ENCODE measurements at regions not wholly inside any gene's neighbourhood (a gene's known extent, or its start where the extent isn't known, plus 50 kb on each side); places are given as distances from the start of the nearest gene placed in this dataset.

GRCh38 chr2:11904029-11904428, 157.6 kb downstream of the LPIN1 start:
- H3K9me3 ChIP-seq (ENCODE audit: low read length), result no peaks in the 10 kb centered on the region
- no peaks in the 10 kb centered on the region for H3K36me3 ChIP-seq (ENCODE audit: insufficient read depth, low read length)

GRCh38 chr2:11904941-11905340, 158.5 kb downstream of the LPIN1 start:
- H3K4me1 ChIP-seq (ENCODE audit: insufficient read depth, low read length), result no peaks in the 10 kb centered on the region
- no peaks in the 10 kb centered on the region for H3K36me3 ChIP-seq (ENCODE audit: insufficient read depth, low read length)
- no peak overlapping the region for H2AFZ ChIP-seq (ENCODE audit: low read depth, low read length)
- H3K27me3 ChIP-seq (ENCODE audit: insufficient read depth, low read length), result no peaks in the 10 kb centered on the region
- H3K4me3 ChIP-seq (ENCODE audit: low read length), result no peak overlapping the region
- H3K9me3 ChIP-seq (ENCODE audit: low read length), result no peaks in the 10 kb centered on the region

More at GRCh38 chr2:11904029-11904428, 157.6 kb downstream of the LPIN1 start:
- no peaks in the 10 kb centered on the region for H3K27me3 ChIP-seq (ENCODE audit: insufficient read depth, low read length)
- H3K4me3 ChIP-seq (ENCODE audit: low read length), result no peak overlapping the region
- H3K4me1 ChIP-seq (ENCODE audit: insufficient read depth, low read length), result no peaks in the 10 kb centered on the region
- H2AFZ ChIP-seq (ENCODE audit: low read depth, low read length), result no peak overlapping the region

- H3K9me3 ChIP-seq (ENCODE audit: low read length), result peaks cover 3% of the 10 kb centered on the region
- no peak overlapping the region for H3K4me3 ChIP-seq (ENCODE audit: low read length)
- no peaks in the 10 kb centered on the region for H3K27me3 ChIP-seq (ENCODE audit: insufficient read depth, low read length)
- no peak overlapping the region for H2AFZ ChIP-seq (ENCODE audit: low read depth, low read length)
- no peaks in the 10 kb centered on the region for H3K4me1 ChIP-seq (ENCODE audit: insufficient read depth, low read length)
- no peaks in the 10 kb centered on the region for H3K36me3 ChIP-seq (ENCODE audit: insufficient read depth, low read length)
These were observed 160.8 kb downstream of the LPIN1 start for GRCh38 chr2:11907190-11907589.

GRCh38 chr2:11910971-11911370, 164.5 kb downstream of the LPIN1 start:
- no peak overlapping the region for H3K4me3 ChIP-seq (ENCODE audit: low read length)
- no peaks in the 10 kb centered on the region for H3K4me1 ChIP-seq (ENCODE audit: insufficient read depth, low read length)
- H2AFZ ChIP-seq (ENCODE audit: low read depth, low read length), result no peak overlapping the region
- peaks cover 3% of the 10 kb centered on the region for H3K9me3 ChIP-seq (ENCODE audit: low read length)
- no peaks in the 10 kb centered on the region for H3K27me3 ChIP-seq (ENCODE audit: insufficient read depth, low read length)
- no peaks in the 10 kb centered on the region for H3K36me3 ChIP-seq (ENCODE audit: insufficient read depth, low read length)

GRCh38 chr2:11912980-11913379, 166.5 kb downstream of the LPIN1 start:
- no peaks in the 10 kb centered on the region for H3K4me1 ChIP-seq (ENCODE audit: insufficient read depth, low read length)
- H3K9me3 ChIP-seq (ENCODE audit: low read length), result peaks cover 3% of the 10 kb centered on the region
- H2AFZ ChIP-seq (ENCODE audit: low read depth, low read length), result no peak overlapping the region
- H3K27me3 ChIP-seq (ENCODE audit: insufficient read depth, low read length), result no peaks in the 10 kb centered on the region
- no peaks in the 10 kb centered on the region for H3K36me3 ChIP-seq (ENCODE audit: insufficient read depth, low read length)
- H3K4me3 ChIP-seq (ENCODE audit: low read length), result no peak overlapping the region

GRCh38 chr2:11914455-11914854, 168.0 kb downstream of the LPIN1 start:
- Histone ChIP-seq H3K4me3 (ENCODE audit: low read length) (no peak overlapping the region), H3K4me1 (ENCODE audit: insufficient read depth, low read length) (no peaks in the 10 kb centered on the region), H3K36me3 (ENCODE audit: insufficient read depth, low read length) (no peaks in the 10 kb centered on the region), H2AFZ (ENCODE audit: low read depth, low read length) (no peak overlapping the region), H3K9me3 (ENCODE audit: low read length) (peaks cover 3% of the 10 kb centered on the region), H3K27me3 (ENCODE audit: insufficient read depth, low read length) (no peaks in the 10 kb centered on the region)

- no peaks in the 10 kb centered on the region for H3K27me3 ChIP-seq (ENCODE audit: insufficient read depth, low read length)
- no peak overlapping the region for H2AFZ ChIP-seq (ENCODE audit: low read depth, low read length)
- no peaks in the 10 kb centered on the region for H3K9me3 ChIP-seq (ENCODE audit: low read length)
- H3K4me1 ChIP-seq (ENCODE audit: insufficient read depth, low read length), result peaks cover 3% of the 10 kb centered on the region
- H3K36me3 ChIP-seq (ENCODE audit: insufficient read depth, low read length), result no peaks in the 10 kb centered on the region
- no peak overlapping the region for H3K4me3 ChIP-seq (ENCODE audit: low read length)
These were observed 169.2 kb downstream of the LPIN1 start for GRCh38 chr2:11915650-11916049.

- H3K4me1 ChIP-seq (ENCODE audit: insufficient read depth, low read length), result peaks cover 10% of the 10 kb centered on the region
- no peaks in the 10 kb centered on the region for H3K27me3 ChIP-seq (ENCODE audit: insufficient read depth, low read length)
- no peaks in the 10 kb centered on the region for H3K9me3 ChIP-seq (ENCODE audit: low read length)
- no peak overlapping the region for H2AFZ ChIP-seq (ENCODE audit: low read depth, low read length)
- H3K36me3 ChIP-seq (ENCODE audit: insufficient read depth, low read length), result no peaks in the 10 kb centered on the region
- H3K4me3 ChIP-seq (ENCODE audit: low read length), result no peak overlapping the region
These were observed 173.5 kb downstream of the LPIN1 start for GRCh38 chr2:11919953-11920352.

- H3K36me3 ChIP-seq (ENCODE audit: insufficient read depth, low read length), result no peaks in the 10 kb centered on the region
- H3K9me3 ChIP-seq (ENCODE audit: low read length), result no peaks in the 10 kb centered on the region
- no peaks in the 10 kb centered on the region for H3K27me3 ChIP-seq (ENCODE audit: insufficient read depth, low read length)
- peaks cover 10% of the 10 kb centered on the region for H3K4me1 ChIP-seq (ENCODE audit: insufficient read depth, low read length)
- H3K4me3 ChIP-seq (ENCODE audit: low read length), result no peak overlapping the region
- no peak overlapping the region for H2AFZ ChIP-seq (ENCODE audit: low read depth, low read length)
These were observed 174.7 kb downstream of the LPIN1 start for GRCh38 chr2:11920993-11921583.

GRCh38 chr2:11922294-11922693, 175.9 kb downstream of the LPIN1 start:
- Histone ChIP-seq H3K27me3 (ENCODE audit: insufficient read depth, low read length) (no peaks in the 10 kb centered on the region), H3K4me3 (ENCODE audit: low read length) (no peak overlapping the region), H3K4me1 (ENCODE audit: insufficient read depth, low read length) (peaks cover 10% of the 10 kb centered on the region), H3K36me3 (ENCODE audit: insufficient read depth, low read length) (no peaks in the 10 kb centered on the region), H3K9me3 (ENCODE audit: low read length) (no peaks in the 10 kb centered on the region), H2AFZ (ENCODE audit: low read depth, low read length) (no peak overlapping the region)

GRCh38 chr2:11923935-11924334, 177.5 kb downstream of the LPIN1 start:
- Histone ChIP-seq H2AFZ (ENCODE audit: low read depth, low read length) (no peak overlapping the region), H3K9me3 (ENCODE audit: low read length) (no peaks in the 10 kb centered on the region), H3K4me1 (ENCODE audit: insufficient read depth, low read length) (peaks cover 10% of the 10 kb centered on the region), H3K4me3 (ENCODE audit: low read length) (no peak overlapping the region), H3K36me3 (ENCODE audit: insufficient read depth, low read length) (no peaks in the 10 kb centered on the region), H3K27me3 (ENCODE audit: insufficient read depth, low read length) (no peaks in the 10 kb centered on the region)

- H2AFZ ChIP-seq (ENCODE audit: low read depth, low read length), result no peak overlapping the region
- H3K9me3 ChIP-seq (ENCODE audit: low read length), result no peaks in the 10 kb centered on the region
- peaks cover 9% of the 10 kb centered on the region for H3K4me1 ChIP-seq (ENCODE audit: insufficient read depth, low read length)
- H3K27me3 ChIP-seq (ENCODE audit: insufficient read depth, low read length), result no peaks in the 10 kb centered on the region
- H3K4me3 ChIP-seq (ENCODE audit: low read length), result no peak overlapping the region
- H3K36me3 ChIP-seq (ENCODE audit: insufficient read depth, low read length), result no peaks in the 10 kb centered on the region
These were observed 179.0 kb downstream of the LPIN1 start for GRCh38 chr2:11925295-11926066.

GRCh38 chr2:11930211-11930761, 183.9 kb downstream of the LPIN1 start:
- Histone ChIP-seq H3K4me3 (ENCODE audit: low read length) (no peak overlapping the region), H3K27me3 (ENCODE audit: insufficient read depth, low read length) (no peaks in the 10 kb centered on the region), H3K36me3 (ENCODE audit: insufficient read depth, low read length) (no peaks in the 10 kb centered on the region), H3K4me1 (ENCODE audit: insufficient read depth, low read length) (peaks cover 7% of the 10 kb centered on the region), H3K9me3 (ENCODE audit: low read length) (no peaks in the 10 kb centered on the region), H2AFZ (ENCODE audit: low read depth, low read length) (no peak overlapping the region)
